Esophagus (tissue), 2 donors: ENCODE measurements at regions not wholly inside any gene's neighbourhood (a gene's known extent, or its start where the extent isn't known, plus 50 kb on each side); places are given as distances from the start of the nearest gene placed in this dataset.

Experiments used
- H3K27ac ChIP-seq, 2 donors: one replicate each; pipeline ENCODE4 v1.5.1; 2013; ENCODE audit warnings: low read depth in 2 of 2, mild to moderate bottlenecking in 2 of 2, inconsistent platforms in 1 of 2, low read length in 1 of 2, moderate library complexity in 1 of 2
- H3K27me3 ChIP-seq, 2 donors: one replicate each; pipeline ENCODE4 v1.6.1; 2013; ENCODE audit warnings: low read length in 2 of 2, control low read depth in 1 of 2, mild to moderate bottlenecking in 1 of 2; ENCODE audit not compliant: insufficient read depth in 2 of 2, control insufficient read depth in 1 of 2
- H3K36me3 ChIP-seq, 2 donors: one replicate each; pipeline ENCODE4 v1.6.1; 2013; ENCODE audit warnings: low read length in 1 of 2; ENCODE audit not compliant: control insufficient read depth in 2 of 2, insufficient read depth in 2 of 2
- H3K4me1 ChIP-seq, 2 donors: one replicate each; pipeline ENCODE4 v1.6.1; 2013; ENCODE audit warnings: low read length in 1 of 2; ENCODE audit not compliant: control insufficient read depth in 2 of 2, insufficient read depth in 2 of 2
- H3K4me3 ChIP-seq, 2 donors: one replicate each; pipeline ENCODE4 v1.5.1; 2013; ENCODE audit warnings: low read length in 2 of 2, mild to moderate bottlenecking in 2 of 2, low read depth in 1 of 2, moderate library complexity in 1 of 2
- H3K9me3 ChIP-seq, 2 donors: one replicate each; pipeline ENCODE4 v1.6.1; 2013; ENCODE audit warnings: mild to moderate bottlenecking in 2 of 2, low read depth in 1 of 2, low read length in 1 of 2, moderate library complexity in 1 of 2; ENCODE audit not compliant: control insufficient read depth in 2 of 2, insufficient read depth in 1 of 2
- WGBS, 2 donors: extraction: QIAGEN DNeasy Blood & Tissue Kit; methylation state at CpG; one replicate each; pipeline ENCODE4 v1.1.7; 2013; 5-methylcytosine and 5-hydroxymethylcytosine counted together
- donor health status: healthy with polysubstance abuse.
- donor health status: Bipolar disorder and iron deficiency.

- Histone ChIP-seq H3K9me3 (peaks cover 0 to 2% of the 10 kb centered on the region in 2 donors), H3K27me3 (peaks cover 0 to 10% of the 10 kb centered on the region in 2 donors), H3K4me1 (peaks cover 0 to 8% of the 10 kb centered on the region in 2 donors), H3K27ac (no peak overlapping the region), H3K36me3 (no peaks in the 10 kb centered on the region), H3K4me3 (no peak overlapping the region)
- whole genome bisulfite sequencing, 2 donors: 75 to 77% methylated on average over 8 of the region's 8 CpGs
These were observed 113.8 kb upstream of the C14orf180 start for GRCh38 chr14:104465482-104466390.

- H3K27me3 ChIP-seq: peaks cover 0 to 4% of the 10 kb centered on the region in 2 donors
- no peaks in the 10 kb centered on the region for H3K36me3 ChIP-seq
- no peak overlapping the region for H3K4me3 ChIP-seq
- H3K9me3 ChIP-seq: peaks cover 0 to 2% of the 10 kb centered on the region in 2 donors
- H3K27ac ChIP-seq: no peak overlapping the region
- 77 to 80% methylated on average over 5 of the region's 5 CpGs for WGBS, 2 donors
- H3K4me1 ChIP-seq: peaks cover 0 to under 1% of the 10 kb centered on the region in 2 donors
These were observed 112.3 kb upstream of the C14orf180 start for GRCh38 chr14:104467236-104467635.

- peaks cover 0 to 2% of the 10 kb centered on the region in 2 donors for H3K9me3 ChIP-seq
- H3K4me3 ChIP-seq: no peak overlapping the region
- no peaks in the 10 kb centered on the region for H3K36me3 ChIP-seq
- H3K4me1 ChIP-seq: no peaks in the 10 kb centered on the region
- WGBS, 2 donors: 85 to 87% methylated on average over 7 of the region's 7 CpGs
- peaks cover 0 to 4% of the 10 kb centered on the region in 2 donors for H3K27me3 ChIP-seq
- no peak overlapping the region for H3K27ac ChIP-seq
These were observed 111.9 kb upstream of the C14orf180 start for GRCh38 chr14:104467641-104468040.

GRCh38 chr14:104469591-104469990 is 110.0 kb upstream of the C14orf180 start:
- H3K9me3 ChIP-seq: peaks cover 0 to 5% of the 10 kb centered on the region in 2 donors
- WGBS, 2 donors: 62 to 66% methylated on average over 6 of the region's 6 CpGs
- no peaks in the 10 kb centered on the region for H3K4me1 ChIP-seq
- H3K4me3 ChIP-seq: no peak overlapping the region
- no peak overlapping the region for H3K27ac ChIP-seq
- no peaks in the 10 kb centered on the region for H3K36me3 ChIP-seq
- no peaks in the 10 kb centered on the region for H3K27me3 ChIP-seq

- Histone ChIP-seq H3K4me3 (no peak overlapping the region), H3K4me1 (no peaks in the 10 kb centered on the region), H3K27ac (no peak overlapping the region), H3K9me3 (peaks cover 0 to 5% of the 10 kb centered on the region in 2 donors), H3K36me3 (no peaks in the 10 kb centered on the region), H3K27me3 (no peaks in the 10 kb centered on the region)
- WGBS, 2 donors: 79 to 83% methylated on average over 15 of the region's 15 CpGs
These were observed 109.0 kb upstream of the C14orf180 start for GRCh38 chr14:104470588-104470987.

GRCh38 chr14:104471114-104471513 is 108.5 kb upstream of the C14orf180 start:
- Histone ChIP-seq H3K27me3 (no peaks in the 10 kb centered on the region), H3K27ac (no peak overlapping the region), H3K4me3 (no peak overlapping the region), H3K9me3 (peaks cover 0 to 5% of the 10 kb centered on the region in 2 donors), H3K4me1 (no peaks in the 10 kb centered on the region), H3K36me3 (no peaks in the 10 kb centered on the region)
- 78 to 88% methylated on average over 8 of the region's 8 CpGs for WGBS, 2 donors

GRCh38 chr14:104472073-104472472 is 107.5 kb upstream of the C14orf180 start:
- H3K4me1 ChIP-seq: no peaks in the 10 kb centered on the region
- no peaks in the 10 kb centered on the region for H3K27me3 ChIP-seq
- no peak overlapping the region for H3K27ac ChIP-seq
- WGBS, 2 donors: 67 to 89% methylated on average over 1 of the region's 1 CpG
- H3K4me3 ChIP-seq: no peak overlapping the region
- H3K36me3 ChIP-seq: no peaks in the 10 kb centered on the region
- peaks cover 0 to 5% of the 10 kb centered on the region in 2 donors for H3K9me3 ChIP-seq

GRCh38 chr14:104472536-104473243 is 106.9 kb upstream of the C14orf180 start:
- Histone ChIP-seq H3K27ac (no peak overlapping the region), H3K27me3 (no peaks in the 10 kb centered on the region), H3K4me1 (no peaks in the 10 kb centered on the region), H3K9me3 (peaks cover 0 to 5% of the 10 kb centered on the region in 2 donors), H3K4me3 (no peak overlapping the region), H3K36me3 (no peaks in the 10 kb centered on the region)
- WGBS, 2 donors: 81 to 84% methylated on average over 29 of the region's 29 CpGs

- H3K27ac ChIP-seq: no peak overlapping the region
- no peak overlapping the region for H3K4me3 ChIP-seq
- no peaks in the 10 kb centered on the region for H3K27me3 ChIP-seq
- H3K36me3 ChIP-seq: no peaks in the 10 kb centered on the region
- WGBS, 2 donors: 82 to 88% methylated on average over 4 of the region's 4 CpGs
- no peaks in the 10 kb centered on the region for H3K4me1 ChIP-seq
- peaks cover 0 to 5% of the 10 kb centered on the region in 2 donors for H3K9me3 ChIP-seq
These were observed 106.4 kb upstream of the C14orf180 start for GRCh38 chr14:104473244-104473565.
